ENCODE measurements at regions not wholly inside any gene's neighbourhood (a gene's known extent, or its start where the extent isn't known, plus 50 kb on each side); places are given as distances from the start of the nearest gene placed in this dataset.

- no peaks in the 10 kb centered on the region for H4K20me1 ChIP-seq (replicated peaks; ENCODE audit: control insufficient read depth, insufficient read depth, low read length)
- H3K9me1 ChIP-seq (ENCODE audit: control insufficient read depth, insufficient read depth, low read length): no peaks in the 10 kb centered on the region
- ChIA-PET CTCF (ENCODE audit: low intra/inter-chr PET ratio) (no interaction called here), POLR2A (interaction anchor here (0.6 kb wide), 1 partner anchor 1458 kb away, joined by 3 read pairs; the partner anchor contains the start of gene HECA)
- TF ChIP-seq TRIM28 (IDR thresholded peaks at IDR 0.05): no peak
- peak; percentile 96 for TF ChIP-seq ZNF431 (CRISPR knock-in tag; IDR thresholded peaks at IDR 0.05)
- H3K9ac ChIP-seq (ENCODE audit: insufficient read depth in 1 of 2, low read depth in 2 of 2, low read length in 2 of 2): no peak overlapping the region
- no TSS peak for BruUV-seq (replicated peaks)
- no peak overlapping the region for H3K4me3 ChIP-seq
- DNase-seq (ENCODE audit: extremely low read depth in 1 of 4, low spot score in 3 of 4): no peak
- H2AFZ ChIP-seq (ENCODE audit: low read depth, low read length): no peak overlapping the region
- no peaks in the 10 kb centered on the region for H3K36me3 ChIP-seq (ENCODE audit: control insufficient read depth, insufficient read depth, low read length)
- no peaks in the 10 kb centered on the region for H3K4me1 ChIP-seq (replicated peaks in 1 of 2; ENCODE audit: control insufficient read depth in 2 of 2, insufficient read depth in 2 of 2, low read length in 2 of 2)
- no peak overlapping the region for H3K4me2 ChIP-seq (ENCODE audit: insufficient read depth, low read length)
- in situ Hi-C loops (cut with MboI) (no loop called here), intact Hi-C loops (cut with micrococcal nuclease) (no loop called here)
- 52% methylated on average over 3 of the region's 3 CpGs for WGBS (ENCODE audit: insufficient coverage, low coverage, missing lambda C conversion rate)
- no peak for ATAC-seq
- no peaks in the 10 kb centered on the region for H3K27me3 ChIP-seq (ENCODE audit: control insufficient read depth in 2 of 2, insufficient read depth in 2 of 2, low read length in 2 of 2)
- FAIRE-seq: no peak
- H3K9me3 ChIP-seq (replicated peaks; ENCODE audit: control insufficient read depth, insufficient read depth, low read depth, low read length): no peaks in the 10 kb centered on the region
- H3K79me2 ChIP-seq (ENCODE audit: control insufficient read depth, insufficient read depth, low read length): no peaks in the 10 kb centered on the region
- H3K27ac ChIP-seq (ENCODE audit: extremely low read depth, low read depth, low read length): no peak overlapping the region
Measured at GRCh38 chr6:140592877-140593276, 1218.4 kb upstream of the CITED2 start.

GRCh38 chr6:140590641-140591040 is 1216.2 kb upstream of the CITED2 start:
- FAIRE-seq: no peak
- TF ChIP-seq GATAD2B (IDR thresholded peaks at IDR 0.05; ENCODE audit: borderline replicate concordance): no peak
- no peak for TF ChIP-seq RFX5 (IDR thresholded peaks at IDR 0.05; ENCODE audit: low read depth, low read length)
- TF ChIP-seq ZNF778 (CRISPR knock-in tag; IDR thresholded peaks at IDR 0.05): no peak
- no peak for TF ChIP-seq ERF (CRISPR knock-in tag; IDR thresholded peaks at IDR 0.05)
- TF ChIP-seq MYBL2 (IDR thresholded peaks at IDR 0.05; ENCODE audit: low read depth): no peak
- no peak for TF ChIP-seq MYBL2 (CRISPR knock-in tag; IDR thresholded peaks at IDR 0.05; ENCODE audit: borderline replicate concordance)
- TF ChIP-seq FOS (IDR thresholded peaks at IDR 0.05; ENCODE audit: extremely low read depth, insufficient read length): no peak
- TF ChIP-seq NFATC3 (IDR thresholded peaks at IDR 0.05): no peak
- no peak for TF ChIP-seq RREB1 (CRISPR knock-in tag; IDR thresholded peaks at IDR 0.05)

More at GRCh38 chr6:140590641-140591040, 1216.2 kb upstream of the CITED2 start:
- intact Hi-C loops (cut with micrococcal nuclease) (no loop called here), in situ Hi-C loops (cut with MboI) (no loop called here)
- ChIA-PET POLR2A (interaction anchor here (0.7 kb wide), 1 partner anchor 11 kb away, joined by 3 read pairs; no protein-coding TSS in a partner anchor), CTCF (ENCODE audit: low intra/inter-chr PET ratio) (no interaction called here)
- Histone ChIP-seq H3K9me3 (replicated peaks; ENCODE audit: control insufficient read depth, insufficient read depth, low read depth, low read length) (no peaks in the 10 kb centered on the region), H3K9me1 (ENCODE audit: control insufficient read depth, insufficient read depth, low read length) (no peaks in the 10 kb centered on the region), H3K9ac (ENCODE audit: insufficient read depth in 1 of 2, low read depth in 2 of 2, low read length in 2 of 2) (no peak overlapping the region), H3K4me3 (no peak overlapping the region), H3K27ac (ENCODE audit: extremely low read depth, low read depth, low read length) (no peak overlapping the region), H3K4me1 (replicated peaks in 1 of 2; ENCODE audit: control insufficient read depth in 2 of 2, insufficient read depth in 2 of 2, low read length in 2 of 2) (no peaks in the 10 kb centered on the region), H3K27me3 (ENCODE audit: control insufficient read depth in 2 of 2, insufficient read depth in 2 of 2, low read length in 2 of 2) (no peaks in the 10 kb centered on the region), H4K20me1 (replicated peaks; ENCODE audit: control insufficient read depth, insufficient read depth, low read length) (no peaks in the 10 kb centered on the region), H3K4me2 (ENCODE audit: insufficient read depth, low read length) (no peak overlapping the region), H3K36me3 (ENCODE audit: control insufficient read depth, insufficient read depth, low read length) (no peaks in the 10 kb centered on the region), H2AFZ (ENCODE audit: low read depth, low read length) (no peak overlapping the region), H3K79me2 (ENCODE audit: control insufficient read depth, insufficient read depth, low read length) (no peaks in the 10 kb centered on the region)
- no TSS peak for BruUV-seq (replicated peaks)
- DNase-seq (ENCODE audit: extremely low read depth in 1 of 4, low spot score in 3 of 4) (no peak), ATAC-seq (no peak)

Data from K562 (cell line).